CD4-positive, alpha-beta memory T cell (primary cell): ENCODE measurements at regions not wholly inside any gene's neighbourhood (a gene's known extent, or its start where the extent isn't known, plus 50 kb on each side); places are given as distances from the start of the nearest gene placed in this dataset.
"Not testable (repeated sequence)": the region's sequence is repeated elsewhere in the genome, so short reads cannot be mapped to it uniquely, and the experiment has no call there.

Experiments
- CTCF ChIA-PET: fragments of 350-600 bp; sonication (Branson Sonifier 250); formaldehyde crosslinking; loops from one replicate; lab custom pipeline; 2021; ENCODE audit warnings: inconsistent platforms; ENCODE audit not compliant: partially characterized antibody; lab: Charles Lee
- POLR2A ChIA-PET: fragments of 350-600 bp; sonication (Branson Sonifier 250); formaldehyde crosslinking; loops from one replicate; lab custom pipeline; 2021; ENCODE audit not compliant: partially characterized antibody; lab: Charles Lee
- DNase-seq, 5 donors: peaks; one replicate each; pipeline versions ENCODE4 v3.0.0 to v3.0.0-alpha.2; 2020 to 2022; ENCODE audit warnings: mixed read lengths in 1 of 5
- H3K27ac ChIP-seq: one replicate; pipeline ENCODE4 v1.7.0; 2013; ENCODE audit warnings: low read depth, low read length
- H3K27me3 ChIP-seq: 2 replicates; pipeline ENCODE4 v1.7.0; 2013; ENCODE audit warnings: mild to moderate bottlenecking, low read length, moderate library complexity; ENCODE audit not compliant: insufficient read depth
- H3K36me3 ChIP-seq: 2 replicates; pipeline ENCODE4 v1.7.0; 2013; ENCODE audit warnings: mild to moderate bottlenecking, low read length, moderate library complexity; ENCODE audit not compliant: insufficient read depth
- H3K4me1 ChIP-seq: 2 replicates; pipeline ENCODE4 v1.7.0; 2013; ENCODE audit warnings: mild to moderate bottlenecking, low read length, moderate library complexity; ENCODE audit not compliant: insufficient read depth
- H3K4me3 ChIP-seq, 2 donors: one replicate each; pipeline ENCODE4 v1.7.0; 2013; ENCODE audit warnings: low read length in 2 of 2, mild to moderate bottlenecking in 1 of 2
- H3K9me3 ChIP-seq, 2 donors: one replicate each; pipeline ENCODE4 v1.7.0; 2013; ENCODE audit warnings: low read length in 2 of 2, control low read depth in 1 of 2; ENCODE audit not compliant: control insufficient read depth in 1 of 2
- H3K27ac Mint-ChIP-seq, 7 donors: one replicate each; pipeline ENCODE4 v1.8.0; 2020 to 2021; ENCODE audit warnings: mixed read lengths in 7 of 7, mild to moderate bottlenecking in 6 of 7, inconsistent platforms in 3 of 7, moderate library complexity in 3 of 7
- H3K27me3 Mint-ChIP-seq, 2 donors: one replicate each; pipeline ENCODE4 v1.8.0; 2020 to 2021; ENCODE audit warnings: mixed read lengths in 2 of 2
- H3K36me3 Mint-ChIP-seq, 2 donors: one replicate each; pipeline ENCODE4 v1.8.0; 2020 to 2021; ENCODE audit warnings: mixed read lengths in 2 of 2, inconsistent platforms in 1 of 2, mild to moderate bottlenecking in 1 of 2
- H3K4me1 Mint-ChIP-seq, 4 donors: one replicate each; pipeline ENCODE4 v1.8.0; 2020 to 2021; ENCODE audit warnings: mixed read lengths in 4 of 4, mild to moderate bottlenecking in 1 of 4
- H3K4me3 Mint-ChIP-seq, 8 donors: one replicate each; pipeline ENCODE4 v1.8.0; 2020 to 2021; ENCODE audit warnings: mixed read lengths in 8 of 8, mild to moderate bottlenecking in 7 of 8, moderate library complexity in 6 of 8, inconsistent platforms in 3 of 8
- H3K9me3 Mint-ChIP-seq, 8 donors: one replicate each; pipeline ENCODE4 v1.8.0; 2020 to 2021; ENCODE audit warnings: mixed read lengths in 8 of 8, mild to moderate bottlenecking in 5 of 8, inconsistent platforms in 3 of 8, moderate library complexity in 1 of 8
- intact Hi-C: fragments of 100-400 bp; cut with micrococcal nuclease; formaldehyde crosslinking; loops from one replicate; pipeline ENCODE4 v1.15.1; 2023

DNA sequence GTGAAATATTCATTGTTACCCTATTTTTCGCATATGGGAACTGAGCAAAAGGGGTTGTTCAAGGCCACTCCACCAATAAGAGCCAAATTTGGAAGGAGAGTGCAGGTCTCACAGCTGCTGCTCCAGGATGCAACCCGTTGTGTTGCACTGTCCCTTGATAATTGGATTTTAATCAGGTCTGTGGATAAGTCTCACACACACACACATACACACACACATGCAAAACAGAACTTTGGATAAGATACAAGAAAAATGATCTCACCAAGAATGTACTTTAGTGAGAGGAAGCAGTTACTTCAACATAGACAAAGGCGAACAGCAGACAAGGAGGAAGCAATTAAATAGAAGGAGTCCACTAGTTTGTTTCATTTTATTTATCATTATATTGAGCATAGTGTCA is 127.3 kb upstream of the EDNRB start:
- Histone ChIP-seq H3K27ac (no peak overlapping the region), H3K9me3 (no peaks in the 10 kb centered on the region), H3K4me1 (no peaks in the 10 kb centered on the region), H3K27me3 (no peaks in the 10 kb centered on the region), H3K4me3 (no peak overlapping the region), H3K36me3 (no peaks in the 10 kb centered on the region)
- peaks cover 0 to 3% of the 10 kb centered on the region in 2 donors for H3K27me3 Mint-ChIP-seq
- peaks cover 0 to 3% (median under 1%) of the 10 kb centered on the region in 8 donors for H3K9me3 Mint-ChIP-seq
- no peak overlapping the region for H3K4me3 Mint-ChIP-seq
- intact Hi-C loops = no loop called here
- no peaks in the 10 kb centered on the region for H3K4me1 Mint-ChIP-seq
- H3K36me3 Mint-ChIP-seq = no peaks in the 10 kb centered on the region
- H3K27ac Mint-ChIP-seq = no peak overlapping the region
- ChIA-PET POLR2A (no interaction called here), CTCF (no interaction called here)
- no peak for DNase-seq

DNA sequence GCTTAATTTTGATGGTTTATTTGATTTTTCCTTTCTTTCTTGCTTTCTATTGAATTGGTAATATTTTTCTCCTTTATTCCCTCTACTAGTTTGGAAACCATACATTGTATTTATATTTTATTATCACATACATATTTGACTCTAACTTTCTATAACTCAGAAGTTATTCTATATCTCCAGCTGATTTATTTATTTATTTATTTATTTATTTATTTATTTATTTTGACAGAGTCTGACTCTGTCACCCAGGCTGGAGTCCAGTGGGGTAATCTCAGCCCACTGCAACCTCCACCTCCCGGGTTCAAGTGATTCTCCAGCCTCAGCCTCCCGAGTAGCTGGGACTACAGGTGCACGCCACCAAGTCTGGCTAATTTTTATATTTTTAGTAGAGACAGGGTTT is 122.7 kb upstream of the EDNRB start:
- H3K4me1 Mint-ChIP-seq, H3K27ac ChIP-seq, H3K27me3 Mint-ChIP-seq, intact Hi-C loops, H3K36me3 Mint-ChIP-seq, H3K27ac Mint-ChIP-seq, POLR2A ChIA-PET, H3K36me3 ChIP-seq, CTCF ChIA-PET, H3K4me1 ChIP-seq, H3K4me3 ChIP-seq, DNase-seq, H3K4me3 Mint-ChIP-seq, H3K27me3 ChIP-seq, H3K9me3 Mint-ChIP-seq, H3K9me3 ChIP-seq: not testable (repeated sequence)

DNA sequence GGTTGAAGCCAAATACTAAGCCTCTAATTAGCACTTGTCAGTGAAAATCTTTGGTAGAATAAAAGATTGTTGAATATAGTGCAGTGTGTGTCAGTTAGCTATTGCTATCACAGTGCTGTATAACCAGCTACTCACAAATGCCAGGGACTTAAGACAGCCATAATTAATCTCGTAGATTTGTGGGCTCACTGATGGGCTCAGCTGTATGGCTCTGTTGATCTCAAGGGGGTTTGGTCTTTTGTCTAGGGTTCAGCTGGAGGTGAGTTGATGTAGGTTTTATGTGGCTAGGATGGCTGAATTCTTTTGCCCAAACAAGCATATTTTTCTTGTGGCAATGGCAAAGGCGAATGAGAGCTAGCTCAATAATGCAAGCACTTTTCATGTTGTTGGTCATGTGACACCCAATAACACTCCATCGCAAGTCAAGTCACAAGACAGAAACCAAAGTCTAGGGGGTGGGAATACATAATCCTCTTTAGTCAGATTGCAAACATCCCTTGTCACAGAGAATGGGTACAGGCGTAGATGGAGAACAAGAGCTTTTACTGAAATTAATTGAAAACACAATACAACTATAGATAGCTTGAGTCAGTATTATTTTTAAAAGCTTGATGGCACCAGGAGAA is 121.7 kb upstream of the EDNRB start:
- H3K36me3 ChIP-seq = no peaks in the 10 kb centered on the region
- H3K27me3 ChIP-seq = no peaks in the 10 kb centered on the region
- POLR2A ChIA-PET = no interaction called here
- Mint-ChIP-seq H3K4me1 (no peaks in the 10 kb centered on the region), H3K36me3 (no peaks in the 10 kb centered on the region), H3K4me3 (no peak overlapping the region), H3K27me3 (peaks cover 0 to 1% of the 10 kb centered on the region in 2 donors), H3K27ac (no peak overlapping the region), H3K9me3 (peaks cover 0 to 4% (median 0%) of the 10 kb centered on the region in 8 donors)
- H3K4me1 ChIP-seq = no peaks in the 10 kb centered on the region
- H3K27ac ChIP-seq = no peak overlapping the region
- intact Hi-C loops = no loop called here
- H3K4me3 ChIP-seq = no peak overlapping the region
- DNase-seq = no peak
- H3K9me3 ChIP-seq = no peaks in the 10 kb centered on the region
- CTCF ChIA-PET = no interaction called here

DNA sequence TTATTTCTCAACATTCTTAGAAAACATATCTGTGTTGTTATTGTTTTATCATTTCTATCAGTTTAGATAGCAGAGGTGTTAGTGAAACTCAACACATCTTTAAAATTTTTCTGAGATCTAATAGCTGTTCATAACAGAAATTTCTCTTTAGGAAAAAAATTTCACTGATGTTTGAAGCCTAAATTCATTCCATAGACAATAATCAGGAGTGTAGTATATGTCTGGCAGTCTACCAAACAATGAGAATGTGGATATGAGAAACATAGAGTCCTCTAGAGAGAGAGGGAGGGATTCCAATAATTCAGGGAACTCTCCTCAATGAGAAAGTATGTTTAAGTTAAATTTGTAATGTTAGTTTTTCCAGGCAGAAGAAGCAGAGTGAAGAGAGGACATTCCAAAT is 118.2 kb upstream of the EDNRB start:
- Histone ChIP-seq H3K27ac (no peak overlapping the region), H3K36me3 (no peaks in the 10 kb centered on the region), H3K27me3 (no peaks in the 10 kb centered on the region), H3K4me1 (no peaks in the 10 kb centered on the region), H3K4me3 (no peak overlapping the region), H3K9me3 (no peaks in the 10 kb centered on the region)
- no peak for DNase-seq
- H3K36me3 Mint-ChIP-seq = no peaks in the 10 kb centered on the region
- H3K9me3 Mint-ChIP-seq = peaks cover 0 to 4% (median 0%) of the 10 kb centered on the region in 8 donors
- no peak overlapping the region for H3K4me3 Mint-ChIP-seq
- POLR2A ChIA-PET = no interaction called here
- H3K27ac Mint-ChIP-seq = no peak overlapping the region
- peaks cover 2 to 3% of the 10 kb centered on the region in 2 donors for H3K27me3 Mint-ChIP-seq
- intact Hi-C loops = no loop called here
- H3K4me1 Mint-ChIP-seq = no peaks in the 10 kb centered on the region
- CTCF ChIA-PET = no interaction called here

DNA sequence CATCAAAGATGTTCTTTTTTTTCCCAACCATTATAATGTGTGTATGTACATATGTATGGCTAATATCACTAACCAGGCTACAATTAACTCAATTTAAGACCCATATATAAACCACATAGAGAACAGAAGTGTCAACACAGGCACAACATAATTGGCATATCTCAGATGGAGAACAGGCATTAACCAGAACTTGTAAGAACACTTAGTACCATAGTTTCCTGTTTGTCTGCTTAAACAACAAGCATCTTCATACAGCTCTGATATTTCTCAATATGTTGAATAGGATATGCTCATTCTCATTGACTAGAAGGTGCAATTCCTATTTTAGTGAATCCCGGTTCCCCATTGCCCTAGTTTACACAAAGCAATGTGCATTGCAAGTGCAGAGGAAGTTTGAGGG is 116.9 kb upstream of the EDNRB start:
- Histone ChIP-seq H3K4me3 (no peak overlapping the region), H3K36me3 (no peaks in the 10 kb centered on the region), H3K9me3 (no peaks in the 10 kb centered on the region), H3K27me3 (no peaks in the 10 kb centered on the region), H3K4me1 (no peaks in the 10 kb centered on the region), H3K27ac (no peak overlapping the region)
- Mint-ChIP-seq H3K36me3 (no peaks in the 10 kb centered on the region), H3K27me3 (peaks cover 3 to 5% of the 10 kb centered on the region in 2 donors), H3K27ac (no peak overlapping the region), H3K4me3 (no peak overlapping the region), H3K4me1 (no peaks in the 10 kb centered on the region), H3K9me3 (peaks cover 0 to 1% (median 0%) of the 10 kb centered on the region in 8 donors)
- CTCF ChIA-PET = no interaction called here
- no peak for DNase-seq
- POLR2A ChIA-PET = no interaction called here
- intact Hi-C loops = no loop called here

DNA sequence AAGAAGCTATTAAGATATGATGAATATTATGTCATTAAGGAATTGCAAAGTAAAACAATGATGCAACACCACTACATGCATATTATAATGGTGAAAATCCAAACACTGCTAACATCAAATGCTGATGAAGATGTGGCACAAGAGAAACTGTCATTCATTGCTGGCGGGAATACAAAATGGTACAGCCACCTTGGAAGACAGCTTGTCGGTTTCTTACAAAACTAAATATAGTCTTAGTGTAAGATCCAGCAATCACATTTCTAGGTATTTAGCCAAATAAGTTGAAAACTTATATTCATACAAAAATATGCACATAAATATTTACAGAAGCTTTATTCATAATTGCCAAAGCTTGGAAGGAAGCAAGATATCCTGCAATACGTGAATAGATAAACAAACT is 114.9 kb upstream of the EDNRB start:
- Mint-ChIP-seq H3K4me3 (no peak overlapping the region), H3K27ac (no peak overlapping the region), H3K36me3 (no peaks in the 10 kb centered on the region), H3K4me1 (no peaks in the 10 kb centered on the region), H3K27me3 (peaks cover 6 to 8% of the 10 kb centered on the region in 2 donors), H3K9me3 (peaks cover 0 to 3% (median 0%) of the 10 kb centered on the region in 8 donors)
- no peak overlapping the region for H3K27ac ChIP-seq
- DNase-seq = no peak
- H3K36me3 ChIP-seq = no peaks in the 10 kb centered on the region
- H3K9me3 ChIP-seq = no peaks in the 10 kb centered on the region
- intact Hi-C loops = no loop called here
- no peaks in the 10 kb centered on the region for H3K4me1 ChIP-seq
- ChIA-PET CTCF (no interaction called here), POLR2A (no interaction called here)
- no peaks in the 10 kb centered on the region for H3K27me3 ChIP-seq
- H3K4me3 ChIP-seq = no peak overlapping the region

DNA sequence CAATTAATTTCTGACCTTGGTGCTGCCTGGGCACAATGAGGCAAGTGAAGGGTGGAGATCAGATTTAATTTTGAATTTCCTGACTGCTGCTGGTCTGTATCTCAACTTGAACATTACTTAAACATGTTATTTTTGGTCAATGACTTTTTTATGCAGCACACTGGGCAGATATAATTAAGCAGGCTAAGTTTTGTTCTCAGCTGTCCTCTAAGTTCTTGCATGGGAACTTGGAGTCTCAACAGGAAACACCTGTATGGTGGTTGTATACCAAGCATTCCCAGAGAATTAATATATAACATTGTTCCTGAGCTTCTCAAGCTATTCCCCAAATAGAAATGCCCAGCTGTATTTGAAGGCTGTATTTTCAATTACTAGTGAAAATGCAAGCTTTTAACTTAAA is 113.5 kb upstream of the EDNRB start:
- POLR2A ChIA-PET = no interaction called here
- Histone ChIP-seq H3K4me1 (no peaks in the 10 kb centered on the region), H3K4me3 (no peak overlapping the region), H3K36me3 (no peaks in the 10 kb centered on the region), H3K27me3 (no peaks in the 10 kb centered on the region), H3K9me3 (no peaks in the 10 kb centered on the region), H3K27ac (no peak overlapping the region)
- no peak for DNase-seq
- Mint-ChIP-seq H3K4me3 (no peak overlapping the region), H3K27me3 (peaks cover 6 to 8% of the 10 kb centered on the region in 2 donors), H3K27ac (no peak overlapping the region), H3K4me1 (no peaks in the 10 kb centered on the region), H3K36me3 (no peaks in the 10 kb centered on the region), H3K9me3 (peaks cover 0 to 4% (median 0%) of the 10 kb centered on the region in 8 donors)
- intact Hi-C loops = no loop called here
- CTCF ChIA-PET = no interaction called here
